ENCODE measurements at regions not wholly inside any gene's neighbourhood (a gene's known extent, or its start where the extent isn't known, plus 50 kb on each side); places are given as distances from the start of the nearest gene placed in this dataset.

- TF ChIP-seq POLR2AphosphoS5 (IDR thresholded peaks at IDR 0.05) (no peak), CTCF (IDR thresholded peaks at IDR 0.05) (no peak)
Observed at GRCh38 chr20:52280407-52280806, 88.8 kb upstream of the ZFP64 start.
